GM12892 (cell line): ENCODE measurements at regions not wholly inside any gene's neighbourhood (a gene's known extent, or its start where the extent isn't known, plus 50 kb on each side); places are given as distances from the start of the nearest gene placed in this dataset.
"Not testable (repeated sequence)": the region's sequence is repeated elsewhere in the genome, so short reads cannot be mapped to it uniquely, and the experiment has no call there.

Source experiments
- DNase-seq: peaks from one replicate; pipeline ENCODE4 v3.0.0; 2011; ENCODE audit not compliant: insufficient read length
- FAIRE-seq: peaks from 2 replicates; lab custom pipeline; 2011; peaks lifted over from hg19 to GRCh38; lab: Jason Lieb, UNC
- POLR2A ChIP-seq: IDR thresholded peaks from 2 replicates; pipeline ENCODE4 v1.6.1; 2011; ENCODE audit warnings: low read depth, low read length, control low read depth
- POLR2AphosphoS5 ChIP-seq: IDR thresholded peaks from 2 replicates; pipeline ENCODE4 v1.6.1; 2011; ENCODE audit warnings: low read depth, low read length, control low read depth
- TAF1 ChIP-seq: IDR thresholded peaks from 2 replicates; pipeline ENCODE4 v1.6.1; 2011; ENCODE audit warnings: low read depth, mild to moderate bottlenecking, control low read depth, low read length, borderline replicate concordance

DNA sequence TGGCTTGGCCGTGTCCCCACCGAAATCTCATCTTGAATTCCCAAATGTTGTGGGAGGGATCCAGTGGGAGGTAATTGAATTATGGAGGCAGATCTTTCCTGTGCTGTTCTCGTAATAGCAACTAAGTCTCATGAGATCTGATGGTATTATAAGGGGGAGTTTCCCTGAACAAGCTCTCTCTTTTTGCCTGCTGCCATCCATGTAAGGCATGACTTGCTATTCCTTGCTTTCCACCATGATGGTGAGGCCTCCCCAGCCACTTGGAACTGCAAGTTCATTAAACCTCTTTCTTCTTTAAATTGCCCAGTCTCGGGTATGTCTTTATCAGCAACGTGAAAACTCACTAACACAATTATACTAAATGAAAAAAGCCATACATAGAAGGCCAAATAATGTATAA, 101.3 kb upstream of the LYPLAL1 start:
- FAIRE-seq (no peak), DNase-seq (no peak)
- no peak for TF ChIP-seq TAF1
- no peak for TF ChIP-seq POLR2AphosphoS5
- TF ChIP-seq POLR2A = no peak

DNA sequence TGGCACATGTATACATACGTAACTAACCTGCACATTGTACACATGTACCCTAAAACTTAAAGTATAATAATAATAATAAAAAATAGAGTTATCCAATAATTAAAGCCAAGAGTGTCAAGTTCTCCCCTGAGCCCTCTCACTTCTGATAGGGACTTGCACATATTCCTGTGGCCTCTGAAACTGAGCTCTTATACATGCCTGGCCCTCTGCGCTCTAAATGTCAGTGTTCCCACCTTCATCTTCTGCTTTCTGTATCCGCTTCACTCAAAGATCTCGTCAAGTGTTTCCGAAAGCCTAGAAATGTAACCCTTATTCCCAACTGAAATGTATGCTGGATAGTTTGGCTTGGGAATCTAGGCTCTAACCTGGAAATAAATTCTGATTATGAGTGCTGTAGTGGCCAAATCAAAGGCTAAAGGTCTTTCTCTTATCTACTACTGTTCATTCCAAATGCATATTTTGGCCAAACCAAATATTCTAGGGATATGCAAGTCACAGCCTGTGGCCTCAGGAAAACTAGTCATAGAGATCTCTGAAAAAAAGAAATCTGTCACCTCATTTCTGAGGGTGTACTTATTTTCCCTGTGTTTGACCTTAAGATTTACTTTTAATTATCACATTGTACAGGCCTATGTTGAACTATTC, 99.5 kb upstream of the LYPLAL1 start:
- no peak for FAIRE-seq
- TF ChIP-seq TAF1 = no peak
- no peak for TF ChIP-seq POLR2A
- no peak for TF ChIP-seq POLR2AphosphoS5
- DNase-seq = no peak

DNA sequence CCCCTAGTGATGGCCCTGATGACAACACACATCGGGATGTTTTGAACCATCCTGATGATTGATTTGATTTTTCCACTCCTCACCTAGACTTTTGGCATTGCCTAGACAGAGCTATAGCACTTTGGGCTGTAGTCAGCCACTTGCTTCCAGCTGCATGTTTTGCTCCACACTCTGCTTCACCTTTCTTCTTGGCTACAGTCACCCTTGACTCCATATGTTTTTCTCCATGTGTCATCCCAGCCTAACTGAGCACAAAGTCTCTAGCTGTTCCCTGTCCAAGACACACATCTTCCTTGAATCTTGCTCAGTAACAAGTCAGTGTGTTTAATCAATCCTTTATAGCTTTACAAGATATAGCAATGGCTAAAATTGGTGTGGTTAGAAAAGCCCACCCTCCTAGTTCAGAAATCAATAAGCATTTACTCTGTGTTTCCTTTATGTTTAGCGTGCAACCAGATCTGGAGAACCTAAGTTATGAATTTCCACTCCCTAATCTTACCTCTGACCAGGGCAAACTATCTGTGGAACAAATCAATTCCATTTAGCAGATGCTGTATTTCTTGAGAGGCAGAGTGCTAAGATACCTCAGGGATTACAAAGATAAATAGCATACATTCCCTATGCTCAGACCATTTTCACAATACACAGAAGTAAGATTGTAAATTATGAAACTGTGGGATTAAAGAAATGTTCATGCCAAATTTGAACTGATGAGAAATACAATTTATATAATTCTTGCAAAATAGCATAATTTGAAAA, 98.4 kb upstream of the LYPLAL1 start:
- TF ChIP-seq TAF1 = no peak
- no peak for TF ChIP-seq POLR2AphosphoS5
- no peak for TF ChIP-seq POLR2A
- FAIRE-seq = no peak
- DNase-seq = no peak

DNA sequence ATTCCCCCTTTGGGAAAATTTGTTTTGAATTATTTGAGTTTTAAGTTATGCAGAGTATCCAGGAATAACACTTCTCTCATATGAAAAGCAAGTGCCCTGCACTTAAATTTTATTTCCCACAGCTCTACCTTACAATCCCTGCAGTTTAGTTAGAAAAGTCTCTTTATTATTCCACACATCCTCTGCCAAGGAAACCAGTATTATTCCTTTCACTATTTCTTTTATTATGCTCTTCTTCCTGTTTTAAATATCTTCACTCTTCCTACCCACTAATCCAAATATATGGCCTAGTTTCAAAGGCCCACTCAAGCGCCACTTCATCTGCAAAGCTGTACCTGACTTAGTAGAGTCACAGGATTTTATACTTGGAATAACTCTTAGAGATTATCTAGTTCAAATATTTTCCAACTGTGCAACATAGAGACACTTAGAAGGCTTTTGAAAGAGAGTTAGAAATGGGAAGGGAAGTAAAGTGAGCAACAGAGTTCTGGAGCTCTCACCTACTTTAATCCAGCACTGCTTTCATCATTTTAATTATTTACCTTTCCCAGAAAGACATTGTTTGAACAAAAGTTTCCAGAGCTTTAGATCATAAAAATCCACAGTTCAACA, 97.2 kb upstream of the LYPLAL1 start:
- no peak for TF ChIP-seq POLR2A
- TF ChIP-seq POLR2AphosphoS5 = no peak
- no peak for TF ChIP-seq TAF1
- no peak for FAIRE-seq
- DNase-seq = no peak

DNA sequence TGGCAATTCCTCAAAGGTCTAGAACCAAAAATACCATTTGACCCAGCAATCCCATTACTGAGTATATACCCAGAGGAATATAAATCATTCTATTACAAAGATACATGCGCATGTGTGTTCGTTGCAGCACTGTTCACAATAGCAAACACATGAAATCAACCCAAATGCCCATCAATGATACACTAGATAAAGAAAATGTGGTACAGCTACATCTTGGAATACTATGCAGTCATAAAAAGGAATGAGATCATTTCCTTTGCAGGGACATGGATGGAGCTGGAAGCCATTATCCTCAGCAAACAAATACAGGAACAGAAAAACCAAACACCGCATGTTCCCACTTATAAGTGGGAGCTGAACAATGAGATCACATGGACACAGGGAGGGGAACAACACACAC, 95.9 kb upstream of the LYPLAL1 start:
- FAIRE-seq, DNase-seq: not testable (repeated sequence)

DNA sequence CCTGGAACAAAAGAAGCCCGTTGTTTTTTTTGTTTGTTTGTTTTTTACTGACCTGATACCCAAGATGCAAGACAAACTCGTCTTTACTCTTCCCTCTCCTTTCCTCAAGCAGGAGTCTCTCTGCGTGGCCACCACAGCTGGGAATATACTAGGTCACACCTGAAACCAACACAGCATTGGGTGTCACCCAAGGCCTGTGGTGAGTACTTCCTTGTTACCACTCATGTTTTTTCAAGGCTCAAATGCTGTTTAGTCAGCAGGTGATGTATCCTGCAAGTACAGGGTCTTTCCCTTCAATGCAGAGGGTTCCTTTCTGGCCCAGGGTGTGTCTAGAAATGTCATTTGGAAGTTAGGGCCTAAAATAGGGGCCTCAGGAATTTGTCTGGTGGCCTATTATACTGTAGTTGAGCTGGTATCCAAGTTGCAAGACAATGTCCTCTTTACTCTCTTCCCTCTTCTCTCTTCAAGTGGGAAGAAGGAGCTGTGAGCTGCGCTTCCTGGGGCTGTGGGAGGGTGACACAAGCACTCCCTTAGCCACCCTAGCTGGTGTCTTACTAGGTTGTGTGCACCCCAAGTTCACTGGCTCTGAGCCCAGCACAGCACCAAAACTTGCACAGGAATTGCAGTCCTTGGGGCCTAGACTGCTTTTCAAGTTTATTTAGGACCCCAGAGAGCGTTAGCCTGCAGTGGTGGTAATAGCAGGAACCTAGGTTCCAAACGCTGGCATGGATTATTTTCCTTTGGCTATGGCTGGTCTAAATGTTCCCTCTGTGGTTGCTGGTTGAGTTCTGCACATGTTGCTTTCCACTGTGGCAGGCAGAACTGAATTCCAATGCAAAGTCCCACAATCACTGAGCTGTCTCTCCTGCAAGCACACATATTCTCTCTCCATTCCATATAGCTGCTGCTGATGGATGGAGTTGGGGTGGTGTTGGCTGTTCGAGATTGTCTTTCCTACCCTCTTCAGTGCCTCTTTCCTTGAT, 91.4 kb upstream of the LYPLAL1 start:
- DNase-seq (no peak), FAIRE-seq (no peak)
- TF ChIP-seq POLR2AphosphoS5 = no peak
- no peak for TF ChIP-seq TAF1
- no peak for TF ChIP-seq POLR2A

DNA sequence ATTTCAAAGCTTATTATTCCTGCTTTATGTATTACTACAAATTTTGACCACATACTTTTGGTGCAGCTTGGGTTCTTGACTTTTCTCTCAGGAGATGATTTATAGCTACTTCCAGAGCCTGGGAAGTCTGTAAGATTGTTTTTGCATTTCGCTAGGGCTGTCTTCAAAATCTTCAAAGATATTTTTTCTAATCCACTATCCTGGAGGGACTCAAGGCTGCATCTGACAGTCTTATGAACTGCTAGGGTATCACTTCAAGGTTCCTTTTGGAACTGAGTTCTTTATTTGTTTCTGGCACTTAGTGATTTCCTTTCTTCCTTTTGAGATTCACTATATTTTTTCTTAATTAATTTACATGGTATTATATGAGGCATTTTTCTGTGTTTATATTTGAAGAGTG, 90.0 kb upstream of the LYPLAL1 start:
- FAIRE-seq (no peak), DNase-seq (no peak)
- no peak for TF ChIP-seq TAF1
- no peak for TF ChIP-seq POLR2A
- TF ChIP-seq POLR2AphosphoS5 = no peak

DNA sequence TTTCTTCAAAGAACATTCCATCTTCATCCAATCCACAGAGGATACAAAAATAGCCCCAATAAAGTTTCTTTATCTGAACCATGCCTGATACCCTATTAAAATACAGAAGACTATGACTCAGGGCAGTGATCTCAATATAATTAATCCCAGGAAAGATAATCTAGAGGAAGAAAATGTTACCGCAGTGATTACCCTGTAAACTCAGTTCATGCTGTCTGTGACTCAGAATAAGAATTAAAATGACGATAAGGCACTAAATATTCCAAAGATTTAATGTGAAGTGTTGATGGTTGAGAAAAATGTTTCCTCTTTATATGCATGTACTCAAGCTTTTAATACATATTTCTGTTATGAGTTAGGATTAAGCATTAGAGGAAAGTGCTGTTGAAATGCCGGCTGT, 88.6 kb upstream of the LYPLAL1 start:
- no peak for FAIRE-seq
- no peak for DNase-seq
- no peak for TF ChIP-seq POLR2A
- no peak for TF ChIP-seq POLR2AphosphoS5
- TF ChIP-seq TAF1 = no peak

DNA sequence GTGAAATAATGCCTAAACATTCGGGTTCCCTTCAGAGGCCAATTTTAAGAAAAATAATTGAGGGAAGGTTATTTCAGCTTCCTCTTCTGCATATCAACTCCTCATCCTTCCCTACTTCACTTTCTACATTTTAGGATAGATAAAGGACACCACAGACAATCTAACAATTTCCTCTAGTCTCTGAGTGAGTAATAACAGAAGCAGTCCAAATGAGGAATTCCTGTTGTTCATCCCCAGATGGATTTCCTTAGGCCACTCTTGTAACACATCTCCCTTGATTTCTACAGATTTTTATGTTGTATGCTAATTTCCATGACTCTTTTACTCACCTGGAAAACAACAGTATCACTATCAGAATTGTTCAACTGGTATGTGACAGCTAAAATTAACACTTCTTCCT, 87.7 kb upstream of the LYPLAL1 start:
- DNase-seq (no peak), FAIRE-seq (no peak)
- no peak for TF ChIP-seq POLR2A
- no peak for TF ChIP-seq POLR2AphosphoS5
- TF ChIP-seq TAF1 = no peak

DNA sequence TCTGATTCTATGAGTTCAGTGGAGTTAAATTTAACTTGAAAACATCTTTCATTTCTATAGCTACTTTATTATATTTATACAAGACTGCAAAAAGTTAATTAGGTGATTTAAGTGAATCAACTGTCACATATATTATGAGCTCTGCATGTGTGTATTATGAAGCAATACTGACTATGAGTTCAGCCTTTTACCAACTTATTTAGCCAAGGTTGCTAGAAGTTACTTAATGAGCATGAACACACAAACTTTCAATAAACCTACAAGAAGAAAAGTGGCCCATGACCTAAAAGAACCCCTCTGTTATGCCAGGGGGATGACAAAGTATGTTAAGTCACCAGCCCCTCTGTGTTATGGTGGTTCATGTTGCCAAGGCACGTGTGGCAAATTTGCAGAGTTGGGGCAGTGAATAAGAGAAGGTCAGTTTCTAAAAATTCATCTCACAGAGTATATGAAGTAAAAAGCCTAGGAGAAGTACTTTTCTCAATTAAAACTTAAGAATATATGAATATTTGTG, 86.7 kb upstream of the LYPLAL1 start:
- DNase-seq = no peak
- no peak for FAIRE-seq
- no peak for TF ChIP-seq POLR2AphosphoS5
- no peak for TF ChIP-seq POLR2A
- no peak for TF ChIP-seq TAF1
